HG03175 (cell line): ENCODE measurements at regions not wholly inside any gene's neighbourhood (a gene's known extent, or its start where the extent isn't known, plus 50 kb on each side); places are given as distances from the start of the nearest gene placed in this dataset.
"Not testable (repeated sequence)": the region's sequence is repeated elsewhere in the genome, so short reads cannot be mapped to it uniquely, and the experiment has no call there.

Experiments used
- ATAC-seq: cut with Tn5 transposase; IDR thresholded peaks from one replicate; pipeline ENCODE4 v1.9.1; 2021; ENCODE audit warnings: mild to moderate bottlenecking, moderate library complexity; ENCODE audit not compliant: unreplicated experiment

DNA sequence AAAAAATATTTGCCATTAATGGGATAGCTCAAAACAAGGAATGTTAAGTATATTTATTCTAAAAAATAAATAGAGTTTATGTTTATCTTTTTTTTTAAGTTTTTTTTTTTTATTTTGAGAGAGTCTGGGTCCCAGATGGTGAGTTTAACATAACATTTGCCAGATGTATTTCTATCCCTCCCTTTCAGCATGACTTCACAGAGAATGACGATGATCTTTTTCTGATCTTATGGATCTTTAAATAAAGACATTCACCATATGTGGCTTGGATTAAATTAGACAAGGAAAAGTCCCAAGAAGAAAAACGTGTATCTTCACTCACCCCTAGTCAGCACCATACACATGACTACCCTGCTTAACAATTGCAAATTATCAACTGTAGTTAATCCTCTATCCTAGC lies 839.8 kb upstream of the CNTN5 start:
- ATAC-seq: no peak

DNA sequence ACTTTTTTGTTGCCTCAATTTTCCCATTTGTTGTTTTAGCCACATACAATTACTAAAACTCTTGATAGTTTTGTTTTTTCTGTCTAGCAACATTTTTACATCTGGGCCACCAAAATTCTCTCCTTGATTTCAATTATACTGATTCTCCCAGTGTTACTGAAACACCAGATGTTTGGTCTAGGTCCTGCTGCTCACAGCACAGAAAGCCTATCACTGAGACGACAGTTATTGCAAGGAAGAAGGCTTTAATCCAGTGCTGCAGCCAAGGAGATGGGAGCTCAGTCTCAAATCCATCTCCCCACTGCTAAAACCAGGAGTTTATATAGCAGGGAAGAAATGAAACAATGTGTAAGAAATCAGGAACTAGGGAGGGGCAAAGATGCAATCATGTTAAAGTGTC lies 837.7 kb upstream of the CNTN5 start:
- no peak for ATAC-seq

DNA sequence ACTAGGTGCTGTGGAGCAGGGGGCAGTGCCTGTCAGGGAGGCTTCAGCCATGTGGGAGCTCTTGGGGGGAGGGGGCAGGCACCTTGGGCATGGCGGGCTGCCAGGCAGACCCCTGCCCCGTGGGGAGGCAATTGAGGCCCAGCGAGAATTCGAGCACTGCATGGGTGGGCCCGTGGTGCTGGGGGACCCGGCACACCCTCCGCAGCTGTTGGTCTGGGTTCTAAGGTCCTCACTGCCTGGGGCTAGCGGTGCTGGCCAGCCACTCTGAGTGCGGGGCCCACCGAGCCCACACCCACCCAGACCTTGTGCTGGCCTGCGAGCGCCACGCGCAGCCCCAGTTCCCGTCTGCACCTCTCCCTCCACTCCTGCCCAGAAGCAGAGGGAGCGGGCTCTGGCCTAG lies 835.5 kb upstream of the CNTN5 start:
- ATAC-seq: no peak

DNA sequence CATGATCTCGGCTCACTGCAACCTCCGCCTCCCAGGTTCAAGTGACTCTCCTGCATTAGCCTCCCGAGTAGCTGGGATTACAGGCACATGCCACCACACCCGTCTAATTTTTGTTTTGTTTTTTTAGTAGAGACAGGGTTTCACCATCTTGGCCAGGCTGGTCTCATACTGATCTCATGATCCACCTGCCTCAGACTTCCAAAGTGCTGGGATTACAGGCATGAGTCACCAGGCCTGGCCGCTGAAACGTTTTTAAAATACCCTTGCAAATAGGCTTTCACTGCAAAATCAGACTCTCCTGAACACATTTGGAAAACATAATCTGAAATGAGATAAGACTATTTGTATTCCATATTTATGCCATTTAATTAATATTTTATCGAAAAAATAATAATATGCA lies 826.1 kb upstream of the CNTN5 start:
- ATAC-seq: no peak

DNA sequence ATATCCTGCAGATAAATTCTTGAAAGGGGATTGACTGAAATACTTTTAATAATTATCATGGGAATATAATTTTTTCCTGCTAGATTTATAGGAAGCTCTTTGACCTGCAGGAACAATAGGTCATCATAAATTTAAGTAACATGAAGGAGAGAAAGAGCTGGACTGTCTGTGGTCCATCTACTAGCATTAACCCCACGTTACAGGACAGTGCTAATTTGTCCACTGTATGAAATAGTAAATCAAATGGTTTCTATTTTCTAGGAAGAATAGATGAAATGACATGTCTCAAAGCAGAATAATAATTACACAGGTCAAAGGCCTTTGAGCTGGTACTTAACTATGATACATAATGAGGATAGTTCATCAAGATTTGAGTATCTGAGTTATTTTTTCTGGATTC lies 825.4 kb upstream of the CNTN5 start:
- ATAC-seq: no peak

DNA sequence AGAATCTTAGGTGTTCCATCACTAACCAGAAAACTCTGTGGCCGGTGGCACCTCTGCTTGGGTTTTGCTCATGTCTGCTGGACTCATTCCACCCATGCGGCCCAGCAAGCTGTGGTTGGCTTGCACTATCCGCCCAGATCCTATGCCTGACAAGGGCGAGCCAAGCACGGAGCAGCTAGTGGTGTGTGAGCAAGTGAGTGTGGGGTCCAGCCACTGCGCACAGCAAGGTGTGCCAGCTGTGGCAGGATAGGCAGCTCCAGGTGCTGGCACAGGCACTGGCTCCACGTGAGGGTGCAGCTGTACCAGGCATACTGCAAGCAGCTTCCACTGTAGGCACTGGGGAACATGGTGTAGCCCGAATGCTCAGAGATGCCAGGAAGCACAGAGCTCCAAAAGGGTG lies 813.7 kb upstream of the CNTN5 start:
- ATAC-seq: no peak

DNA sequence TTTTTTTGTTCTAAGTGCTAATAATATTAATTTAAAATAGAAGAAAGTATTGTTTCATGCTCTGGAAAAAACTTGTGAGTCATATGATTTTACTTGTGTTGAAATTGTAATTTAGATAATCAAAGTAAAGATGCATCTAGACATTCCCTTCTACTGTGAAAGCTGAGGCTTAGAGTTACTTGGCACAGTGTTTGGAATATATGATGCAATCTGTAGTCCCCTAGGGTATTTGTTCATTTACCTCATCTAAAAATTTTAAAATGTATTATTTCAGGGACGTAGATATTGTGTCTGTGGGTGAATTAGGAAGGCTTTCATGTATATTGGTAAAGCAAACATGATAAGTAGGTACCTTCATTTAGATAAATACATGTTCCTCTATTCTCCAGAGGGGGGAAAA lies 793.5 kb upstream of the CNTN5 start:
- ATAC-seq: no peak

DNA sequence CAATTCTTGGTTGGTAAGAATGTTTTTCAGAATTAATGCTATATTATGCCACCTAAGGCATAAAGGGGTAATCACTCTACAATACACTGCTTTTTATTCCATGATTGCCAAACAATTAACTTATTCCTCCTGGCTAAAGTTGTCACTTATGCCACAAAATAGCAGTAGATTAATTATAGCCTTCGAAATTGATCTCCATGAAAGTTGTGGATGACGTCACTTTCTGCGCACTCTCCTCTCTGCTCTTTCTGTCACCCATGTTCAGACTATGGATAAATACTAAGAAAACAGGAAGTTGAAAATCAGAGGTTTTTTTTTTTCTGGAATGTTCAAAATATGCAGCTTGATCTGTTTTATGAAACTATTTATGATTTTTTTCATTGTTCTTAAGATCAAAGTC lies 790.1 kb upstream of the CNTN5 start:
- ATAC-seq: no peak

DNA sequence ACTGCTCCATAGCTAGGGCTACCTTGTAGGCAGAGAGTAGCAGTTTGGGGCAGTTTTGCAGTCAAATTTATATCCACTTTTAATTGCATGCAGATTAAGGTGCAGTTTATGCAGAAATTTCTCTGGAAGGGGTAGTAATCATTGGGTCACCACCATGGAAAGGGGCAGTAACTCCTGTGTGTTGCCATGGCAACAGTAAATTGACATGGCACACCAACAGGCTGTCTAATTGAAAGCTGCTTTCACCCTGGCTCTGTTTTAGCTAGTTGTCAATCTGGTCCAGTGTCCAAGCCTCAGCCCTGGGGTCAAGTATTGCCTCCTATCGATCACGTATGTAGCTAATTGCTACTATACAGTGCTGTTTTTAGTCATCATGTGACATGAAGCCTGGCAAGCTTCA lies 786.1 kb upstream of the CNTN5 start:
- no peak for ATAC-seq

DNA sequence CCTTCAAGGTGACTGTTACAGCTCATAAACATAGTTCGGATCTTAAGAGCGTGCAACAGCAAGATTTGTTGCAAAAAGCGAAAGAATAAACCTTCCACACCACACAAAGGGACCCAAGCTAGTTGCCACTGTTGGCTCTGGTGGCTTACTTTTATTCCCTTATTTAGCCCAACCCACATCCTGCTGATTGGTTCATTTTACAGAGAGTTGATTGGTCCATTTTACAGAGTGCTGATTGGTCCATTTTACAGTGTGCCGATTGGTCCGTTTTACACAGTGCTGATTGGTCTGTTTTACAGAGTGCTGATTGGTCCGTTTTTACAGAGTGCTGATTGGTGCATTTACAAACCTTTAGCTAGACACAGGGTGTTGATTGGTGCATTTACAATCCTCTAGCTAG lies 776.9 kb upstream of the CNTN5 start:
- no peak for ATAC-seq

DNA sequence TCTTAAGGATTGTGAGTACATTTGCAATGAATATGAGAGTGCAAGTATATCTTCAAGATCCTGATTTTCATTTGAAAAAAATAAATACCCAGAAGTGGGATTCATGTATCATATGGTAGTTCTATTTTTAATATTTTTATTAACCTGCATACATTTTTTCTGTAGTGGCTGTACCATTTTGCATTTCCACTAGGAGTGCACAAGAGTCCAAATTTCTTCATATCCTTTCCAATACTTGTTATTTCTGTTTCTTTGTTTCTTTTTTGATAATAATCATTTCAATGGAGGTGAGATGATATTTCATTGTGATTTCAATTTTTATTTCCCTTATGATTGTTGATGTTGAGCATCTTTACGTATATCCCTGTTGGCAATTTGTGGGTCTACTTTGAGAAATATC lies 759.8 kb upstream of the CNTN5 start:
- no peak for ATAC-seq

DNA sequence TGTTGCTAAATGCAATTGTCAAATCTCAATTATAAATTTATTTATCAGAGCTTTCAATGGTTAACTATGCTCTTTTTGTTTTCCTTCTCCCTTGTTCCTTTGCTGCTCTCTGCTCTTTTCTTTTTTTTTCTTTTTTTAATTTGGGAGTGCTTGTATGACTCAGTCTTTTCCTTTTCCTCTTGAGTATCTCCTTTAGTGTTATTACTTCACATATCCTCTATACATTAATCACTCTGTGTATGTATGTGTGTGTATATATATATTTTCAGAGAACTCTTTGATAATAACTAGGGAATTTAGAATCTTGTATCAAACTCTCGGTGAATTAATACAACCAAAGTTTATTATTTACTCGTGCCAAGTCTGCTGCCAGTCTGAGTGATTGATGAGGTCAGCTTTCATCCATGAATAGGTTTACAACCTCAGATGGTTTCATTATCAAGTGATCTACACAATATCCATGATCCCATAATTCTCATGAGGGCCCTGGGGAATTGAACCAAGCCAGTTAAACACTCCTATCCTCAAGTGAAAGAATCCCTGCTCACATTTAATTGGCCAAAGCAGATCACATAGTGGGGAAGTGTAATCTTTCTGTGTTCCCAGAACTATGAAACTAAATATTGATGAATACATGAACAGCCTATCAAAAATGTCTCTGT lies 743.4 kb upstream of the CNTN5 start:
- ATAC-seq: no peak

DNA sequence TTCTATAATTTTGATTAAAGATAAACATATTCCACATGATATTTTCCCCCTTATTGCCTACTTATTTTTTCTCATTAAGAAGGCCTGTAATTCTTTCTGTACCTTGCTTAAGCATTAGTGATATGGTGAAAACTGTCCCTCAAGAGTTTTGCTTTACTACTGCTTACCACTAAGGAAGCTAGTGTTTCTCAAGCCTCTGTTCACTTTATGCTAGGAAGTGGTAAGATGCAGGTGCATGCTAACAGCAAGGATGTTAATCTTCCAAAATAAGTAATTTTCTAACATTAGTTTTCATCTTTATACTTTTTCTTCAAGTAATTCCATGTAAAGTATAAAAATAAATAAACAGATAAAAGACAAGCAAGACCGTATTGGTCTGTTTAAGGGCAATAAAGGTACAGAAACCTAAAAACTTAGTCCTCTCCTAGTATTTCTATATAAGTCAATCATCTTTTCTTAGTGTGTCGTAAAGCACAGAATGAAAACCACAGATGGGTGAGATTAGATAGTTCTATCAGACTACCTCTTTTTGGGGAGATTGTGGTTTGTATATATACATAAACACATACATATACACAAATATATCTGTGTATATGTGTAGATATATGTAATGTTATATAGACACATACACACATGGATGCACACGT lies 731.0 kb upstream of the CNTN5 start:
- ATAC-seq: no peak

DNA sequence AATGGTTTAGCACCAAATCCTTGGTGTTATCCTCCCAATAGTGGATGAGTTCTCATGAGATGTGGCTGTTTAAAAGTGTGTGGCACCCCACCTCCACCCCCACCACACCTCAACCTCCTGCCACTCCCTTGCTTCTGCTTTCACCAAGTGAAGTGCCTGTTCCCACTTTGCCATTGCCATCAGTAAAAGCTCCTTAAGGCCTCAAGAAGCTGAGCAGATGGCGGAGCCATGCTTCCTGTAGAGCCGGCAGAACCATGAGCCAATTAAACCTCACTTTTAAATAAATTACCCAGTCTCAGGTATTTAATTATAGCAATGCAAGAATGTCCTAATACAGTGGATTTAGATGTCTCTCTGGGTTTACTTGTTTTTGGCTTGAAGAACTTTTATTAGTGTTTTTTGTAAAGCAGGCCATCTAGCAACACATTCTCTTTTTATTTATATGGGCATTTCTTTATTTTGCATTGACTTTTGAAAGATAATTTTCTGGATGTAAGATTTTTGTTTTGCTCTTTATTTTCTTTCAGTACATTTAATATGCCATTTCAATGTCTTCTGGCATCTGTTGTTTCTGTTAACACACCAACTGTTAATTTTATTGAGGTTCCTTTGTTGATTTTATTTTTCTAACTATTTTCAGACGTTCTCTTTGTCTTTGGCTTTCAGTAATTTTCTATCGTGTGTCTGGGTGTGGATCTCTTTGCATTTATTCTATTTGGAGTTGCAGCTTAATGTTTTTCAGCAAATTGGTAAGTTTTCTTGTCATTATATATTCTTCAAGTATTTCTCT lies 724.5 kb upstream of the CNTN5 start:
- no peak for ATAC-seq

DNA sequence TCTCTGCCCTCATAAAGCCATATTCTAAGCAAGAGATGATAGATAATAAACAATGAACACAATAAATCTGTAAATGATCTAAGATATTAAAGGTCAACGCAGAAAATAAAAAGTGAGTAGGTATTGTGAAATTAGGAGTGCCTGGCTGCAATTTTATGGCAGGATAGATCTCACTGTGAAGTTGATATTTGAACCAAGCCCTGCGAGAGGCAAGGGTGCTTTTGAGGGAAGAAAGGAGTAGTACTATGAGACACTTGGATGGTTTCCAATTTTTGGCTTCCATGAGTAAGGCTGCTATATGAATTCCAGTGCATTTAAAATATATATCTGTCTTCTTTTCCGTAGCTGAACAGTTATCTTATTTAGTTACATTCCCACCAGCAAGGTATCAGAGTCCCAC lies 720.0 kb upstream of the CNTN5 start:
- no peak for ATAC-seq

DNA sequence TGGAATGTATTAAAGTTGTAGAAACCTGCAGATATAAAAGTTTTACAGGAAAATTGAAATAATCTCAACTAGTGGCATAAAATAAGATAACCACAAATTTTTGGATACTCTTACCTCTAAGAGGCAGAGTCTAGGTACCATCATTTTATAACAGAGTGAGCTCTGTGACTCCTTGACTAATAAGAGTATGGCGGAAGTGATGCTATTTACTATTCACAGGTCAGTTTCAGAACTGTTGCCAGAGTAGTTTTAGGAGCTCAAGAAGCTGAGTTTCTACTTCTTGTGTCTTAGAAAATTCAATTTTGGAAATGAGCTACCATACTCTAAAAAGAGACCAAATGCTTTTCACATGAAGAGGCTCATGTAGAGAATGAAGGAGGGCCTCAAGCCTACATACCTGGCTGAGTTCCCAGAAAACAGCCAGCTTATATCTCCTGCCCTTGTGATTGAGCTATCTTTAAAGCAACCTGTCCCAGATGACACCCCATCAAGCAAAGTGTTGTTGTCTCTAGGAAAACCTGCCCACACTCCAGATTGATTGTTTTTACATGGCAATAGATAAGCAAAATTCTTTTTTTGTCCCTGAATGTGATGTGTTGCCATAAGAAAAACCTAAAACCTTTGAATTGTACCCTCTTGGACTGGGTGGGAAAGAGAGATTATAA lies 712.8 kb upstream of the CNTN5 start:
- ATAC-seq: no peak

DNA sequence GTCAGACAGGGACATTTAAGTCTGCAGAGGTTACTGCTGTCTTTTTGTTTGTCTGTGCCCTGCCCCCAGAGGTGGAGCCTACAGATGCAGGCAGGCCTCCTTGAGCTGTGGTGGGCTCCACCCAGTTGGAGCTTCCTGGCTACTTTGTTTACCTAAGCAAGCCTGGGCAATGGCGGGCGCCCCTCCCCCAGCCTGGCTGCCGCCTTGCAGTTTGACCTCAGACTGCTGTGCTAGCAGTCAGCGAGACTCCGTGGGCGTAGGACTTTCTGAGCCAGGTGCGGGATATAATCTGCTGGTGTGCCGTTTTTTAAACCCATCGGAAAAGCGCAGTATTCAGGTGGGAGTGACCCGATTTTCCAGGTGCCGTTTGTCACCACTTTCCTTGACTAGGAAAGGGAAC lies 690.4 kb upstream of the CNTN5 start:
- not testable (repeated sequence) for ATAC-seq

DNA sequence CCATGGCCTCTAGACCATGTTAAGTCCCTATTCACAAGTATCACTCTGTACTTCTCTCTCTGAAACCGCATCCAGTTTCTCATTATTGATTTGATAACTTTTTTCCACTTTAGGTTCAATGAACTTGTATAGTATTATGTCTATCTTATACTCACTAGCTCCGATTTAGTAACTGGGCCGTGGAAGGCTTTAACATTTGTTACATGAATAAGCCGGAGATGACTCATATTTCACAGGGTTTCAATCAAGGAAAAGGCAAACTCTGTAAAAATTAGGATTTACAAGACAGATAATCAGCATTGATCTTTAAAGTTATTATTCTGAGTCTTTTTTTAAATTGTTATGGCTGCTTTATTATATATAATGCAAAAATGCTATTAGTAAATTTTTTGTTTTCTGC lies 662.2 kb upstream of the CNTN5 start:
- ATAC-seq: no peak

DNA sequence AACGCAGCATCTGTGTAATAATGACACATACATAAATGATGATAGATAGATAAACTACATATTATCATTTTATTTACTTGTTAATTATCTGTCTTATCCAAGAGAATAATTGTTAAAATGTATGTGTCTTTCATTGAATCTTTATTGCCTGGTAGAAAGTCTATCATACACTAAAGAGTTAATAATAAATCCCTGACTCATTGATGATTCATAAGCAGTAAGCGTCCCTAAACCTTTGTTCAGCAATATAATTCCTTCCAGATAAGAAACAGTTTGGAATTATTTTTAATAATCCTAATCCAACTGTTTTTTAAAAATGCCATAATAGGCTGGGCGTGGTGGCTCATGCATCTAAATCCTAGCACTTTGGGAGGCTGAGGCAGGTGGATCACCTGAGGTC lies 655.6 kb upstream of the CNTN5 start:
- ATAC-seq: no peak

DNA sequence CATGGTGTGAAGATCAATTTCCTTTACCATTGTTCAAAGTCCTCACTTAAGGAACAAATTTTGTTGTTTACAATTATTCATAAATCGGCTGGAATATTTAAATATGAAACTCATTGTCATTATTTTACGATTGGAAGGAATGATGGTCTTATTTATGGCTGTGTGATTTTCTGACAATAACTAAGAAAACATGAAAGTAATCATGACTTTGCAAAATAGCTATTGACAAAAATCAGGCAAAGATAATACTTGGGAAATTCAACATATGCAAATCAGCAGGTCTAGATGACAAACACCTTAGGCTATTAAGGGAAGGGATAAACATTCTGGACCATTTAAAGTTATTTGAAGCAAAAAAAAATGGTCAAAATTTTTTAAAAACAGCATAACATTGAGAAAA lies 654.8 kb upstream of the CNTN5 start:
- ATAC-seq: no peak

DNA sequence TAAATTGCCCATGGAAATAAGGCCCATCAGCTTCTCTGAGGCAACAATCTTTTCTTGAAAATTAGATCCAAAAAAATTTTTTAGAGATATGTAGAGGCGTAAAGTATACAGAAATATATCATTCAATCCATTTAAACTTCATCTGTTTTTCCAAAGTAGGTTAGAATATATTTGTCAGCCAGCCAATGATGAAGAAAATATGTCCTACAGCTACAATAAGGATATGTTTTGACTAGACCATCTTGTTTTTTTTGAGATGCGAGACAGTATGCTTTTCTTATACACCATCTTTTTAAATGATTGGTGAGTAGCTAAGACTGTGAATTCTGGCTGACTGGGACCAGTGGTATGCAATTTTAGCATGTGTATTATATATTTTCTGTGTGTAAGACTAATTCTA lies 630.4 kb upstream of the CNTN5 start:
- no peak for ATAC-seq

DNA sequence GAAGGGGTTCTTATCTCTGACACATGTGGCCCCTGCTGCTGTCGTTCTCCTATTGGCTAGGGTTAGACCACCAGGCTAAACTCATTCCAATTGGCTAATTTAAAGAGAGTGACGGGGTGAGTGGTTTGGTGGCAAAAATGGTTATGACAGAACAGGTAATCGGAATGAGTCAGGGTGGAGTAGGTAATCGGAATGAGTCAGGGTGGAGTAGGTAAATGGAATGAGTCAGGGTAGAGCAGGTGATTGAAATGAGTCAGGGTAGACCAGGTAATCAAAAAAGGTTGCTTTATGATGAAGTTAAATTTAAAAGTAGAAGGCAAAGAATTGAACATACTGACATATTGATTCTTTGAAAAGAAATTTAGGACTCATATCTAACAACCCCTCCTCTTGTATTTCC lies 626.2 kb upstream of the CNTN5 start:
- not testable (repeated sequence) for ATAC-seq
